BLaER1 treated with 17β-estradiol and CSF1 and Interleukin-3, amounts not matched to agents 10 nM and 100 nM (cell line): ENCODE measurements at regions not wholly inside any gene's neighbourhood (a gene's known extent, or its start where the extent isn't known, plus 50 kb on each side); places are given as distances from the start of the nearest gene placed in this dataset.

Experiments
- H3K27ac ChIP-seq, 11 experiments: shearing (Covaris generic); formaldehyde crosslinking; 2 replicates each; pipeline ENCODE4 v1.8.1; 2022
- H3K27me3 ChIP-seq, 11 experiments: shearing (Covaris generic); formaldehyde crosslinking; 2 replicates each; pipeline ENCODE4 v1.8.1; 2022
- H3K36me3 ChIP-seq, 11 experiments: shearing (Covaris generic); formaldehyde crosslinking; 2 replicates each; pipeline ENCODE4 v1.8.1; 2022
- H3K4me1 ChIP-seq, 10 experiments: shearing (Covaris generic); formaldehyde crosslinking; 2 replicates each; pipeline ENCODE4 v1.8.1; 2022
- H3K4me2 ChIP-seq, 11 experiments: shearing (Covaris generic); formaldehyde crosslinking; 2 replicates each; pipeline ENCODE4 v1.8.1; 2022
- H3K4me3 ChIP-seq, 10 experiments: shearing (Covaris generic); formaldehyde crosslinking; 2 replicates each; pipeline ENCODE4 v1.8.1; 2022
- H3K9ac ChIP-seq, 11 experiments: shearing (Covaris generic); formaldehyde crosslinking; 2 replicates each; pipeline ENCODE4 v1.8.1; 2022
- H3K9me3 ChIP-seq, 11 experiments: shearing (Covaris generic); formaldehyde crosslinking; replicated peaks in 1 of 11; 2 replicates each; pipeline ENCODE4 v1.8.1; 2022
- H4K20me1 ChIP-seq, 11 experiments: shearing (Covaris generic); formaldehyde crosslinking; 2 replicates each; pipeline ENCODE4 v1.8.1; 2022
- Cebpa-rat ChIP-seq, 11 experiments: shearing (Covaris generic); IDR thresholded peaks; 2 replicates each; pipeline ENCODE4 v1.8.1; 2022

DNA sequence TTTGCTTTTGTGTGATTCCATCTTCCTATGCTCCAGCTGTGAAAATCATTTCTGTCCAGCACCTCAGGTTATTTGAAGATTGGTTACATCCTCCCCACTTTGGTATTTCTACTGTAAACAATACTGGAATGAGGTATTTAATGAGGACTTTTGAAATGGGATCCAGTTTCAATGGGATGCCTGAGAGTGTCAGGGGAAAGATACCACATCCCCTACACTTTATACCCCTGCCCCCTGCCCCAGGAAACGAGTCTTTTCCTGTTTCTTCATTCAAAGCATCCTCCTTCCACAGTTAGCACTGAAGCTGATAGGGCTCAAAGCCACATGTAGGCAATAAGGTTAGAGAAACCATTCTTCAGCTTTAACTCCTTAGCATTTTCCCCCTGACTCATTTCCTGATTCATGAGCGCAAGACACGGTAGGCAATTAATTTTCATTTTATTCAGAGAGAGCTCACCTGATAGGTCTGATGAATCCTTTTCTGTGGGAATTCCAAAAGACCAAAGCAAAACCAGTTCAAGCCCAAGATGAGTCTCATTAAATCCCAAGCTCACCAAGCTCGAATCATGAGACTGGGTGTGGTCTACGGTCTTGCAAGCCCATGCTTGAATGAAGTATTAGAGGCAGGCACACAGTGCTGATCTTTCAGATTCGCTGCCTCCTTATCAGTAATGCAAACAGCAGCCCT lies 143.6 kb upstream of the CRY1 start:
- Histone ChIP-seq H3K4me2 (peak overlapping the region; percentile 33 to 89 (median 74); a peak in 21 of 22 replicates), H3K27me3 (no peaks in the 10 kb centered on the region), H3K4me3 (peak overlapping the region in 3 of 10 experiments; percentile 6 to 23 (median 22); a peak in 5 of 20 replicates), H3K9ac (peak overlapping the region in 6 of 11 experiments; percentile 6 to 41 (median 26); a peak in 6 of 22 replicates), H3K27ac (peak overlapping the region in 8 of 11 experiments; percentile 31 to 73 (median 64); a peak in 15 of 22 replicates), H3K9me3 (no peaks in the 10 kb centered on the region; a peak in 1 of 22 replicates), H4K20me1 (no peaks in the 10 kb centered on the region), H3K4me1 (peaks cover 14 to 34% (median 20%) of the 10 kb centered on the region in 10 experiments), H3K36me3 (no peaks in the 10 kb centered on the region)
- no peak for TF ChIP-seq Cebpa-rat (IDR thresholded peaks at IDR 0.05)

GRCh38 chr12:107238296-107238695 lies 144.9 kb upstream of the CRY1 start:
- peak overlapping the region in 4 of 11 experiments; percentile 63 to 73 (median 70); a peak in 4 of 22 replicates for H3K27ac ChIP-seq
- no peaks in the 10 kb centered on the region for H3K27me3 ChIP-seq
- no peak for TF ChIP-seq Cebpa-rat (IDR thresholded peaks at IDR 0.05)
- H3K9ac ChIP-seq = no peak overlapping the region
- H3K9me3 ChIP-seq = no peaks in the 10 kb centered on the region; a peak in 1 of 22 replicates
- peak overlapping the region in 6 of 11 experiments; percentile 73 to 89 (median 77); a peak in 7 of 22 replicates for H3K4me2 ChIP-seq
- peaks cover 14 to 34% (median 20%) of the 10 kb centered on the region in 10 experiments for H3K4me1 ChIP-seq
- H3K4me3 ChIP-seq = no peak overlapping the region
- no peaks in the 10 kb centered on the region for H4K20me1 ChIP-seq
- no peaks in the 10 kb centered on the region for H3K36me3 ChIP-seq

GRCh38 chr12:107241411-107241810 lies 148.1 kb upstream of the CRY1 start:
- Histone ChIP-seq H3K9me3 (no peaks in the 10 kb centered on the region; a peak in 1 of 22 replicates), H3K27ac (no peak overlapping the region), H3K4me3 (no peak overlapping the region), H3K36me3 (no peaks in the 10 kb centered on the region), H3K27me3 (no peaks in the 10 kb centered on the region), H4K20me1 (no peaks in the 10 kb centered on the region), H3K4me2 (no peak overlapping the region), H3K9ac (no peak overlapping the region), H3K4me1 (peaks cover 13 to 21% (median 17%) of the 10 kb centered on the region in 10 experiments)
- TF ChIP-seq Cebpa-rat (IDR thresholded peaks at IDR 0.05) = no peak

DNA sequence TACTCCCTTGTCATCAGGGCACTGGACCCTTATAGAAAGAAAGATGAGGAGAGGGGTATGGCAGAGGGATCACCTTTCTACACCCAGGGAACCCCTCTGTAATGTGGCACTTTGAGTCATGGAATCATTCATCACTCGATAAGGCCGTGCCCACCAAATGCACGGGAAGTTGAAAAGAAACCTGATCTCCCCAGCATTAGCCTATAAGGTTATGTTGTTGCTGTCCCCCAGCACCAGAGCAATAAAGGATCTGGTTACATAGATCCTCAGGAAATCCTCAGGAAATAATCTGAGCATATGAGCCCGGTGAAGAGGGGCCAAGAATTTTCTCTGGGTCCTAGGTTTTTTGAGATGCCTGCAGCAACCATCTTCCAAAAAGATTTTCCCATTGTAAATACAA lies 148.8 kb upstream of the CRY1 start:
- TF ChIP-seq Cebpa-rat (IDR thresholded peaks at IDR 0.05) = no peak
- peaks cover 5 to 13% (median 9%) of the 10 kb centered on the region in 10 experiments for H3K4me1 ChIP-seq
- H3K27me3 ChIP-seq = no peaks in the 10 kb centered on the region
- no peak overlapping the region for H3K27ac ChIP-seq
- peak overlapping the region in 5 of 11 experiments; percentile 3 to 32 (median 17); a peak in 2 of 22 replicates for H3K4me2 ChIP-seq
- no peaks in the 10 kb centered on the region; a peak in 1 of 22 replicates for H3K9me3 ChIP-seq
- no peak overlapping the region for H3K9ac ChIP-seq
- no peak overlapping the region for H3K4me3 ChIP-seq
- no peaks in the 10 kb centered on the region for H3K36me3 ChIP-seq
- H4K20me1 ChIP-seq = no peaks in the 10 kb centered on the region

GRCh38 chr12:107243341-107243740 lies 150.0 kb upstream of the CRY1 start:
- Histone ChIP-seq H3K36me3 (no peaks in the 10 kb centered on the region), H3K27me3 (no peaks in the 10 kb centered on the region), H3K9me3 (no peaks in the 10 kb centered on the region; a peak in 1 of 22 replicates), H4K20me1 (no peaks in the 10 kb centered on the region), H3K4me1 (peaks cover 0 to 4% (median 0%) of the 10 kb centered on the region in 10 experiments; a peak in 1 of 20 replicates), H3K4me3 (no peak overlapping the region), H3K27ac (no peak overlapping the region), H3K4me2 (no peak overlapping the region), H3K9ac (no peak overlapping the region)
- TF ChIP-seq Cebpa-rat (IDR thresholded peaks at IDR 0.05) = no peak

GRCh38 chr12:107244584-107244983 lies 151.2 kb upstream of the CRY1 start:
- H3K9me3 ChIP-seq = no peaks in the 10 kb centered on the region; a peak in 1 of 22 replicates
- H3K4me1 ChIP-seq = peaks cover 0 to 4% (median 0%) of the 10 kb centered on the region in 10 experiments; a peak in 1 of 20 replicates
- no peak overlapping the region for H3K9ac ChIP-seq
- no peaks in the 10 kb centered on the region for H3K27me3 ChIP-seq
- H3K27ac ChIP-seq = no peak overlapping the region
- no peak overlapping the region for H3K4me2 ChIP-seq
- no peaks in the 10 kb centered on the region for H3K36me3 ChIP-seq
- no peak overlapping the region for H3K4me3 ChIP-seq
- no peak for TF ChIP-seq Cebpa-rat (IDR thresholded peaks at IDR 0.05)
- no peaks in the 10 kb centered on the region for H4K20me1 ChIP-seq

DNA sequence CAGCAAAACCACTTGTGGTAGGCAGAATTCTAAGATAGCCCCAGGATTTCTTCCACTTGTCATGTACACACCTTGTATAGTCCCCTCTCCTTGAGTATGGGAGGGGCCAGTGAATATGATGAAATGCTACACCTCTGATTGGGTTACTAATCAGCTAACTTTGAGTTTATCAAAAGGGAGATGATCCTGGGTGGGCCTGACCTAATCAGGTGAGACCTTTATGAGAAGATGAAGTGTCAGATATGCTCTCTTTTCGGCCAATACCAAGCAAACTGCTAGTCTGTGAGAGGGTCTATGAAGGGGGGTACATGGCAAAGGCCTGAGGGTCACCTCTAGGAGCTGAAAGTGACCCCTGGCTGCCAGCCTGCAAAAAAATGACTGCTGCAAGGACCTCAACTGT lies 154.3 kb upstream of the CRY1 start:
- Histone ChIP-seq H4K20me1 (no peaks in the 10 kb centered on the region), H3K27me3 (no peaks in the 10 kb centered on the region), H3K9me3 (no peaks in the 10 kb centered on the region), H3K27ac (no peak overlapping the region), H3K4me1 (no peaks in the 10 kb centered on the region), H3K36me3 (no peaks in the 10 kb centered on the region), H3K9ac (no peak overlapping the region), H3K4me2 (no peak overlapping the region), H3K4me3 (no peak overlapping the region)
- TF ChIP-seq Cebpa-rat (IDR thresholded peaks at IDR 0.05) = no peak

DNA sequence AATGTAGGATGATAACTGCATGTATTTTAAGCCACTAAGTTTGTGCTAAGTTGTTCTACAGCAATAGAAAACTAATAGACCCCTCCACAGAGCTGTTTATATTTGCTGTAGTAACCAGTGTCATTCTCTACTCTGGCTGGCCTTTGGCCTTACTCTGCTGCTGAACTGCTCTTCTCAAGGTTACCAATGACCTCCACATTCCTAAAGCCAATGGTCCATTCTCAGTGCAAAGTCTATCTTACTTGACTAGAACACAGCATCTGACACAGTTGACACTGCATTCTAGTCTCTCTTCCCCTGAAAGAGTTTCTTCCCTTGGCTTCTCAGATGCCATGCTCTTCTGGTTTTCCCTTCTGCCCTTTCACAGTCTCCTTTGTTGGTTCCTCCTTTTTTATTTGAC lies 154.8 kb upstream of the CRY1 start:
- Histone ChIP-seq H4K20me1 (no peaks in the 10 kb centered on the region), H3K27ac (no peak overlapping the region), H3K36me3 (no peaks in the 10 kb centered on the region), H3K4me1 (no peaks in the 10 kb centered on the region), H3K4me2 (no peak overlapping the region), H3K4me3 (no peak overlapping the region), H3K9ac (no peak overlapping the region), H3K9me3 (no peaks in the 10 kb centered on the region), H3K27me3 (no peaks in the 10 kb centered on the region)
- no peak for TF ChIP-seq Cebpa-rat (IDR thresholded peaks at IDR 0.05)

GRCh38 chr12:107251288-107251687 lies 157.9 kb upstream of the CRY1 start:
- H4K20me1 ChIP-seq = no peaks in the 10 kb centered on the region
- H3K36me3 ChIP-seq = no peaks in the 10 kb centered on the region
- no peaks in the 10 kb centered on the region for H3K4me1 ChIP-seq
- no peak overlapping the region for H3K4me3 ChIP-seq
- H3K9ac ChIP-seq = no peak overlapping the region
- H3K9me3 ChIP-seq = 0 out of 22 replicates have a peak, but pooled peaks cover 0 to 2% (median 0%) of the 10 kb centered on the region in 11 experiments
- no peaks in the 10 kb centered on the region for H3K27me3 ChIP-seq
- no peak overlapping the region for H3K27ac ChIP-seq
- TF ChIP-seq Cebpa-rat (IDR thresholded peaks at IDR 0.05) = no peak
- no peak overlapping the region for H3K4me2 ChIP-seq

- no peaks in the 10 kb centered on the region for H3K4me1 ChIP-seq
- H3K4me3 ChIP-seq = no peak overlapping the region
- H4K20me1 ChIP-seq = no peaks in the 10 kb centered on the region
- no peaks in the 10 kb centered on the region for H3K27me3 ChIP-seq
- no peak for TF ChIP-seq Cebpa-rat (IDR thresholded peaks at IDR 0.05)
- H3K9me3 ChIP-seq = peaks cover 0 to 9% (median 4%) of the 10 kb centered on the region in 11 experiments; a peak in 3 of 22 replicates
- H3K36me3 ChIP-seq = no peaks in the 10 kb centered on the region
- no peak overlapping the region for H3K4me2 ChIP-seq
- no peak overlapping the region for H3K27ac ChIP-seq
- H3K9ac ChIP-seq = no peak overlapping the region
Observed at GRCh38 chr12:107253361-107253760, 160.0 kb upstream of the CRY1 start.
